ENCODE measurements at regions not wholly inside any gene's neighbourhood (a gene's known extent, or its start where the extent isn't known, plus 50 kb on each side); places are given as distances from the start of the nearest gene placed in this dataset.

- TF ChIP-seq CTCF (IDR thresholded peaks at IDR 0.05) (no peak), POLR2A (IDR thresholded peaks at IDR 0.05) (no peak)
Measured at GRCh38 chr17:72262766-72263165, 141.9 kb downstream of the SOX9 start.
